Ishikawa (cell line): ENCODE measurements at regions not wholly inside any gene's neighbourhood (a gene's known extent, or its start where the extent isn't known, plus 50 kb on each side); places are given as distances from the start of the nearest gene placed in this dataset.

Experiments
- CEBPB ChIP-seq: IDR thresholded peaks from 2 replicates; pipeline ENCODE4 v1.6.1; 2012
- EGR1 ChIP-seq: IDR thresholded peaks from 2 replicates; pipeline ENCODE4 v1.6.1; 2012
- EP300 ChIP-seq: IDR thresholded peaks from 2 replicates; pipeline ENCODE4 v1.6.1; 2012; ENCODE audit warnings: borderline replicate concordance
- REST ChIP-seq: IDR thresholded peaks from 2 replicates; pipeline ENCODE4 v1.6.1; 2012; ENCODE audit warnings: low read depth, mild to moderate bottlenecking
- TEAD4 ChIP-seq: IDR thresholded peaks from 2 replicates; pipeline ENCODE4 v1.6.1; 2012
- TF ChIP-seq, protein P1 (sequence below): IDR thresholded peaks from 2 replicates; pipeline ENCODE4 v1.6.1; 2012

DNA sequence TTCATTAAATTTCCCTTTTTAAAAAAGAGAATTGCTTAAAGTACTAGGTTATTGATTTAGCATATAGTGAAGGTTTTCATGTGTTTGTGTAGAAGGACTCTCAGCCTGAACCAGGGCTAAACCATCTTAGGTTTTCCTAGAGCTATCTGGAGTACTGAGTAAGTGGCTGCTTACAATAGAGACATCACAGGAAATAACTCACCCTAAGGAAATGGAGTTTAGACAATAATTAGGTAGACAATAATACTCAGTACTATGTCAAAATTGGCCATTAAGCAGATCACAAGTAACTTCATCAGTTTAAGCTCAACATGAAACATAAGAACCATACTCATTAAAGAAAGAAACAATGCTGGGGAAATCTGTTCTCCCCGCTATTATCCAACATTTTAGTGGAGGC lies 240.0 kb downstream of the RND3 start:
- TF ChIP-seq, protein P1, sequence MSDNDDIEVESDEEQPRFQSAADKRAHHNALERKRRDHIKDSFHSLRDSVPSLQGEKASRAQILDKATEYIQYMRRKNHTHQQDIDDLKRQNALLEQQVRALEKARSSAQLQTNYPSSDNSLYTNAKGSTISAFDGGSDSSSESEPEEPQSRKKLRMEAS: no peak
- no peak for TF ChIP-seq REST
- no peak for TF ChIP-seq EGR1
- no peak for TF ChIP-seq CEBPB
- no peak for TF ChIP-seq TEAD4
- TF ChIP-seq EP300: no peak
